ENCODE measurements at regions not wholly inside any gene's neighbourhood (a gene's known extent, or its start where the extent isn't known, plus 50 kb on each side); places are given as distances from the start of the nearest gene placed in this dataset.

- no peak overlapping the region for H3K4me2 ChIP-seq (ENCODE audit: insufficient read depth, low read length)
- POLR2A ChIA-PET: no interaction called here
- CTCF ChIA-PET: no interaction called here
- H3K79me2 ChIP-seq (ENCODE audit: control insufficient read depth, insufficient read depth, low read length): no peaks in the 10 kb centered on the region
- no peak overlapping the region for H3K9ac ChIP-seq (replicated peaks; ENCODE audit: extremely low read depth, insufficient read depth, low read length)
- no peak overlapping the region for H2AFZ ChIP-seq (ENCODE audit: low read depth, low read length)
- BruUV-seq (replicated peaks): no TSS peak
- H3K27me3 ChIP-seq (ENCODE audit: control insufficient read depth in 2 of 2, insufficient read depth in 2 of 2, low read length in 2 of 2): no peaks in the 10 kb centered on the region
- H3K4me1 ChIP-seq (ENCODE audit: control insufficient read depth, extremely low read depth, insufficient read depth, low read length): no peaks in the 10 kb centered on the region
- no peaks in the 10 kb centered on the region for H4K20me1 ChIP-seq (replicated peaks; ENCODE audit: control insufficient read depth, extremely low read depth, insufficient read depth, low read length)
- no peak overlapping the region for H3K4me3 ChIP-seq (replicated peaks in 1 of 3; ENCODE audit: insufficient read depth in 1 of 3, low read depth in 1 of 3, low read length in 3 of 3)
- H3K9me3 ChIP-seq (replicated peaks; ENCODE audit: control insufficient read depth, insufficient read depth, low read length): no peaks in the 10 kb centered on the region
- no peak for FAIRE-seq
- DNase-seq (ENCODE audit: low read depth, low spot score): no peak
- dilution Hi-C loops (cut with MboI; ENCODE audit: extremely low pct_ligation_motif_present, low sequenced_read_pairs): no loop called here
- no peaks in the 10 kb centered on the region for H3K9me1 ChIP-seq (replicated peaks; ENCODE audit: control insufficient read depth, extremely low read depth, insufficient read depth, low read length)
- TF ChIP-seq MYC (IDR thresholded peaks at IDR 0.05; ENCODE audit: low read depth, low read length): no peak
- intact Hi-C loops (cut with micrococcal nuclease): no loop called here
- H3K27ac ChIP-seq (ENCODE audit: insufficient read depth, low read depth, low read length): no peak overlapping the region
- H3K36me3 ChIP-seq (ENCODE audit: control insufficient read depth in 2 of 2, extremely low read depth in 1 of 2, insufficient read depth in 2 of 2, low read length in 2 of 2): no peaks in the 10 kb centered on the region
Observed at GRCh38 chr18:57900906-57901435, 97.9 kb upstream of the ATP8B1 start.

GRCh38 chr18:57898506-57899124, 95.5 kb upstream of the ATP8B1 start:
- TF ChIP-seq MYC (IDR thresholded peaks at IDR 0.05; ENCODE audit: low read depth, low read length): no peak
- TF ChIP-seq JUN (IDR thresholded peaks at IDR 0.05; ENCODE audit: borderline replicate concordance, insufficient read depth, insufficient read length, low read depth): no peak
- TF ChIP-seq GATA2 (IDR thresholded peaks at IDR 0.05; ENCODE audit: insufficient read depth, insufficient read length, low read depth, low read length): no peak
- no peak for TF ChIP-seq POLR2A (IDR thresholded peaks at IDR 0.05; ENCODE audit: low read depth, low read length)
- TF ChIP-seq POLR2AphosphoS5 (IDR thresholded peaks at IDR 0.05; ENCODE audit: insufficient read depth, low read depth, low read length): no peak
- no peak for TF ChIP-seq FOS (IDR thresholded peaks at IDR 0.05; ENCODE audit: borderline replicate concordance, insufficient read depth, low read length)
- TF ChIP-seq MAX (IDR thresholded peaks at IDR 0.05; ENCODE audit: insufficient read depth, insufficient read length): no peak
- no peak for TF ChIP-seq EZH2 (IDR thresholded peaks at IDR 0.05; ENCODE audit: borderline replicate concordance, low read depth, low read length, severe bottlenecking)
- no peak for TF ChIP-seq CTCF (IDR thresholded peaks at IDR 0.05; ENCODE audit: extremely low read depth in 1 of 2, insufficient read depth in 1 of 2, low read depth in 1 of 2, low read length in 2 of 2)
- CTCF ChIA-PET: interaction anchor here (0.9 to 1.4 kb wide), 3 partner anchors 42 to 223 kb away, joined by 3 to 4 read pairs (median 4); partner anchors contain the start of gene NEDD4L

More at GRCh38 chr18:57898506-57899124, 95.5 kb upstream of the ATP8B1 start:
- Histone ChIP-seq H3K9me3 (replicated peaks; ENCODE audit: control insufficient read depth, insufficient read depth, low read length) (no peaks in the 10 kb centered on the region), H3K9me1 (replicated peaks; ENCODE audit: control insufficient read depth, extremely low read depth, insufficient read depth, low read length) (no peaks in the 10 kb centered on the region), H3K79me2 (ENCODE audit: control insufficient read depth, insufficient read depth, low read length) (no peaks in the 10 kb centered on the region), H3K4me3 (replicated peaks in 1 of 3; ENCODE audit: insufficient read depth in 1 of 3, low read depth in 1 of 3, low read length in 3 of 3) (no peak overlapping the region), H3K27ac (ENCODE audit: insufficient read depth, low read depth, low read length) (no peak overlapping the region), H3K4me1 (ENCODE audit: control insufficient read depth, extremely low read depth, insufficient read depth, low read length) (peaks cover 2% of the 10 kb centered on the region), H3K27me3 (ENCODE audit: control insufficient read depth in 2 of 2, insufficient read depth in 2 of 2, low read length in 2 of 2) (no peaks in the 10 kb centered on the region), H2AFZ (ENCODE audit: low read depth, low read length) (no peak overlapping the region), H3K4me2 (ENCODE audit: insufficient read depth, low read length) (no peak overlapping the region), H4K20me1 (replicated peaks; ENCODE audit: control insufficient read depth, extremely low read depth, insufficient read depth, low read length) (no peaks in the 10 kb centered on the region), H3K36me3 (ENCODE audit: control insufficient read depth in 2 of 2, extremely low read depth in 1 of 2, insufficient read depth in 2 of 2, low read length in 2 of 2) (no peaks in the 10 kb centered on the region), H3K9ac (replicated peaks; ENCODE audit: extremely low read depth, insufficient read depth, low read length) (no peak overlapping the region)
- POLR2A ChIA-PET: no interaction called here
- intact Hi-C loops (cut with micrococcal nuclease): no loop called here
- BruUV-seq (replicated peaks): no TSS peak
- DNase-seq (ENCODE audit: low read depth, low spot score) (no peak), FAIRE-seq (no peak)
- dilution Hi-C loops (cut with MboI; ENCODE audit: extremely low pct_ligation_motif_present, low sequenced_read_pairs): no loop called here

Measured in endothelial cell of umbilical vein (primary cell).